Left colon (tissue), 2 donors: ENCODE measurements at regions not wholly inside any gene's neighbourhood (a gene's known extent, or its start where the extent isn't known, plus 50 kb on each side); places are given as distances from the start of the nearest gene placed in this dataset.
"Not testable (repeated sequence)": the region's sequence is repeated elsewhere in the genome, so short reads cannot be mapped to it uniquely, and the experiment has no call there.

Source experiments
- ATAC-seq: fragments of 200-7000 bp; cut with Tn5 transposase; one replicate; pipeline ENCODE4 v1.9.1; 2020; ENCODE audit warnings: mild to moderate bottlenecking, moderate library complexity
- DNase-seq, 2 donors: peaks; one replicate each; pipeline ENCODE4 v3.0.0-alpha.2; 2020
- intact Hi-C, 2 donors: fragments of 100-400 bp; cut with DNase I in 1 of 2; cut with micrococcal nuclease in 1 of 2; formaldehyde crosslinking; loops; one replicate each; pipeline versions ENCODE4 v1.11.2 to v1.14.0; 2022; cut with DNase I, micrococcal nuclease
- donor health status: DM: no; HTN: no; CAD: no.
- donor health status: DM: yes; HTN: yes; CAD: no.

GRCh38 chr6:14242912-14243311 is 125.3 kb downstream of the CD83 start:
- ATAC-seq, intact Hi-C loops, DNase-seq: not testable (repeated sequence)

GRCh38 chr6:14243597-14243996 is 126.0 kb downstream of the CD83 start:
- ATAC-seq = no peak
- DNase-seq = no peak
- intact Hi-C loops = no loop called here

- no peak for ATAC-seq
Measured at GRCh38 chr6:14246876-14247275, 129.3 kb downstream of the CD83 start.

GRCh38 chr6:14250573-14250972 is 133.0 kb downstream of the CD83 start:
- DNase-seq (no peak), ATAC-seq (no peak)
- intact Hi-C loops = no loop called here

More at GRCh38 chr6:14246876-14247275, 129.3 kb downstream of the CD83 start:
- intact Hi-C loops = no loop called here
- no peak for DNase-seq

GRCh38 chr6:14252271-14252850 is 134.8 kb downstream of the CD83 start:
- intact Hi-C loops = no loop called here
- no peak for ATAC-seq

GRCh38 chr6:14254505-14254904 is 136.9 kb downstream of the CD83 start:
- no peak for DNase-seq
- ATAC-seq = no peak
- intact Hi-C loops = no loop called here

More at GRCh38 chr6:14252271-14252850, 134.8 kb downstream of the CD83 start:
- no peak for DNase-seq

GRCh38 chr6:14255916-14256315 is 138.3 kb downstream of the CD83 start:
- ATAC-seq (no peak), DNase-seq (no peak)
- intact Hi-C loops = no loop called here

- intact Hi-C loops = no loop called here
- DNase-seq (no peak), ATAC-seq (no peak)
Measured at GRCh38 chr6:14258117-14258516, 140.5 kb downstream of the CD83 start.

- intact Hi-C loops = no loop called here
- DNase-seq = no peak
- ATAC-seq = no peak
Measured at GRCh38 chr6:14258695-14259593, 141.4 kb downstream of the CD83 start.

- intact Hi-C loops = no loop called here
- DNase-seq (no peak), ATAC-seq (no peak)
Measured at GRCh38 chr6:14259594-14260152, 142.1 kb downstream of the CD83 start.

GRCh38 chr6:14260839-14261238 is 143.3 kb downstream of the CD83 start:
- intact Hi-C loops = no loop called here
- DNase-seq (no peak), ATAC-seq (no peak)

- DNase-seq = no peak
- no peak for ATAC-seq
- intact Hi-C loops = no loop called here
Measured at GRCh38 chr6:14263881-14264424, 146.4 kb downstream of the CD83 start.

GRCh38 chr6:14265049-14266021 is 147.8 kb downstream of the CD83 start:
- intact Hi-C loops = no loop called here
- DNase-seq = no peak
- no peak for ATAC-seq

- intact Hi-C loops = no loop called here
- no peak for DNase-seq
- ATAC-seq = no peak
Measured at GRCh38 chr6:14266266-14266665, 148.7 kb downstream of the CD83 start.

- no peak for DNase-seq
- no peak for ATAC-seq
- intact Hi-C loops = no loop called here
Measured at GRCh38 chr6:14267885-14268660, 150.5 kb downstream of the CD83 start.

- no peak for ATAC-seq
- DNase-seq = no peak
- intact Hi-C loops = no loop called here
Measured at GRCh38 chr6:14269436-14269835, 151.9 kb downstream of the CD83 start.

- intact Hi-C loops = loop anchor here in 1 of 2 donors (5.0 kb wide), 1 partner anchor 487 kb away; no protein-coding TSS in a partner anchor
- no peak for ATAC-seq
- no peak for DNase-seq
Measured at GRCh38 chr6:14270142-14270893, 152.7 kb downstream of the CD83 start.
